Erythroblast (primary cell): ENCODE measurements at regions not wholly inside any gene's neighbourhood (a gene's known extent, or its start where the extent isn't known, plus 50 kb on each side); places are given as distances from the start of the nearest gene placed in this dataset.

ENCODE experiments used
- GATA1 ChIP-seq: IDR thresholded peaks from 2 replicates; pipeline ENCODE4 v1.6.1; 2011; ENCODE audit warnings: low read depth, mild to moderate bottlenecking, control low read depth, low read length, moderate library complexity
- POLR2A ChIP-seq: IDR thresholded peaks from 2 replicates; pipeline ENCODE4 v1.6.1; 2011; ENCODE audit warnings: mild to moderate bottlenecking, low read length

DNA sequence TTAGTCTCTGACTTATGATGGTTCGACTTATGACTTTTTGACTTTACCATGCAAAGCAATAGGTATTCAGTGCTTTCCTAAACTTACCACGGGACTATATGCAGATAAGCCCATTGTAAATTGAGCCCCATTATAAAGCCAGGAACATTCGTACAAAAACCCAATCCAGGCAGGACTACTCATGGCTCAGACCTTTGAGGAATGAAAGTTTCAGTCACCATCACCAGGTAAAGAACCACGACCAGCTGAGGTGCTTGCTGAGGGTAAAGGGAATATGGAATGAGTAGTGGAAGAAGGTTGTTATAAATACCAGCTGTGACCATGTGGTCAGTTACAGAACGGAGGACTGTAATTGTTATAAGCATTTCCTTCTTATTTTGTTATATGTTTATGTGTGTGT lies 54.9 kb upstream of the BNC1 start:
- TF ChIP-seq POLR2A (no peak), GATA1 (no peak)
